GM21529 (cell line): ENCODE measurements at regions not wholly inside any gene's neighbourhood (a gene's known extent, or its start where the extent isn't known, plus 50 kb on each side); places are given as distances from the start of the nearest gene placed in this dataset.
"Not testable (repeated sequence)": the region's sequence is repeated elsewhere in the genome, so short reads cannot be mapped to it uniquely, and the experiment has no call there.

ENCODE experiments used
- ATAC-seq: cut with Tn5 transposase; IDR thresholded peaks from one replicate; pipeline ENCODE4 v1.9.1; 2021; ENCODE audit not compliant: unreplicated experiment

GRCh38 chr7:66571568-66571967, 57.1 kb upstream of the KCTD7 start:
- no peak for ATAC-seq

- not testable (repeated sequence) for ATAC-seq
Measured at GRCh38 chr7:66573782-66574495, 54.7 kb upstream of the KCTD7 start.

GRCh38 chr7:66574768-66575167, 53.9 kb upstream of the KCTD7 start:
- not testable (repeated sequence) for ATAC-seq

DNA sequence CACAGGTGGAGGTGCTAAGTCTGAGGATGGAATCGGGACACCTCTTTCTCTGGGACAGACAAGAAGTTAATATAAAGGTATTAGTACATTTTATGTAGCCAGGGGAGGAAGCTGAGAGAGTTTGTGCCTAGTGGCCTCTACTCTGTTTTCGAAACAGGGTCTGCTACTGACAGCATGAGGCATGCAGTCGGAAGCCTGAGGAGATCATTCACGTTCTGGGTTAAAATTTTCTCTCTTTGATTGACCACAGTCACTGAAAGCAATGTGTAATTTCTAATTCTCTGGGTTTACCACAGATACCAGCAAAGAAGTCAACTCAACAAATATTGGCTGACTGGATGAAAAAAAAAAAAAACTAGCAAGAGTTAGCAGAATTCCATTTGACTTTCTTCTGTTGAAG, 53.3 kb upstream of the KCTD7 start:
- no peak for ATAC-seq

DNA sequence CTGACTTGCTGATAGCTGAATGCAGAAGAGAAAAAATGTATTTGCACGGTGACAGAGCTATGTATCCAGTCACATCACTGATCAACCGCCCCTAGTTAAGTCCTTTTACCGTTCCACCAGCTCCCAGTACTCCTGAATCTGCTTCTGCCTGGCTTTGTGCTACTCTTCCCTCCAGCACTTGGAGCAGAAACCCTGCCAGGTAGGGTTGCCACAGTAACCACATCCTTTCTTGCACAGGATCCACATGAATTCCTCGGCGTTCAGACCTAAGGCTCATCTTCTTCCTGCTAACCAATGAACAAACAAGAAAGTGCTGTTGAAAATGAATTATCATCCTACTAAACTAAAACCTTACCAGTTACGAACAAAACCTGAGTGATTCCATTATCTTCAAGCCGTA, 52.0 kb upstream of the KCTD7 start:
- no peak for ATAC-seq
